Mesenchymal stem cell (in vitro differentiated cells and primary cell): ENCODE measurements at regions not wholly inside any gene's neighbourhood (a gene's known extent, or its start where the extent isn't known, plus 50 kb on each side); places are given as distances from the start of the nearest gene placed in this dataset.

Experiments
- DNase-seq: peaks from one replicate; pipeline ENCODE4 v3.0.0-alpha.2; 2013
- H2AFZ ChIP-seq: one replicate; pipeline ENCODE4 v1.6.1; 2013; ENCODE audit warnings: low read depth, mild to moderate bottlenecking, control low read depth, inconsistent platforms, low read length, moderate library complexity
- H2AK5ac ChIP-seq: 2 replicates; pipeline ENCODE4 v1.6.1; 2013; ENCODE audit warnings: low read length, moderate library complexity, mild to moderate bottlenecking, inconsistent platforms; ENCODE audit not compliant: severe bottlenecking
- H2BK120ac ChIP-seq: one replicate; pipeline ENCODE4 v1.6.1; 2013; ENCODE audit warnings: low read depth, mild to moderate bottlenecking, inconsistent platforms, low read length, moderate library complexity
- H2BK12ac ChIP-seq, 2 experiments: one replicate each; pipeline ENCODE4 v1.6.1; 2013; ENCODE audit warnings: inconsistent platforms in 2 of 2, low read length in 2 of 2, mild to moderate bottlenecking in 2 of 2, moderate library complexity in 2 of 2, control low read depth in 1 of 2
- H2BK15ac ChIP-seq: one replicate; pipeline ENCODE4 v1.6.1; 2013; ENCODE audit warnings: mild to moderate bottlenecking, low read depth, inconsistent platforms; ENCODE audit not compliant: poor library complexity, severe bottlenecking
- H2BK5ac ChIP-seq: 2 replicates; pipeline ENCODE4 v1.6.1; 2013; ENCODE audit warnings: low read depth, mild to moderate bottlenecking, low read length, control low read depth, inconsistent platforms; ENCODE audit not compliant: poor library complexity, severe bottlenecking
- H3K14ac ChIP-seq, 2 experiments: one replicate each; pipeline ENCODE4 v1.6.1; 2013; ENCODE audit warnings: inconsistent platforms in 2 of 2, low read length in 2 of 2, control low read depth in 1 of 2, mild to moderate bottlenecking in 1 of 2, moderate library complexity in 1 of 2
- H3K18ac ChIP-seq, 2 experiments: one replicate each; pipeline ENCODE4 v1.6.1; 2013; ENCODE audit warnings: inconsistent platforms in 2 of 2, low read length in 2 of 2, control low read depth in 1 of 2, low read depth in 1 of 2, mild to moderate bottlenecking in 1 of 2
- H3K23ac ChIP-seq, 2 experiments: one replicate each; pipeline ENCODE4 v1.6.1; 2013; ENCODE audit warnings: inconsistent platforms in 2 of 2, low read length in 2 of 2, mild to moderate bottlenecking in 2 of 2, moderate library complexity in 2 of 2, control low read depth in 1 of 2
- H3K27ac ChIP-seq: 2 replicates; pipeline ENCODE4 v1.5.1; 2013; ENCODE audit warnings: mild to moderate bottlenecking, moderate library complexity, low read length, control low read depth, inconsistent platforms; ENCODE audit not compliant: poor library complexity, severe bottlenecking
- H3K27me3 ChIP-seq, 2 experiments: 2 replicates each; pipeline versions ENCODE4 v1.6.1 to v1.7.0; 2013; ENCODE audit warnings: low read length in 2 of 2, mild to moderate bottlenecking in 2 of 2, moderate library complexity in 2 of 2, control low read depth in 1 of 2, inconsistent platforms in 1 of 2; ENCODE audit not compliant: control insufficient read depth in 1 of 2, insufficient read depth in 1 of 2
- H3K36me3 ChIP-seq, 2 experiments: 2 replicates each; pipeline versions ENCODE4 v1.6.1 to v1.7.0; 2013; ENCODE audit warnings: low read length in 2 of 2, control low read depth in 1 of 2, inconsistent platforms in 1 of 2, low read depth in 1 of 2, mild to moderate bottlenecking in 1 of 2; ENCODE audit not compliant: insufficient read depth in 2 of 2, control insufficient read depth in 1 of 2
- H3K4ac ChIP-seq, 2 experiments: one replicate each; pipeline ENCODE4 v1.6.1; 2013; ENCODE audit warnings: inconsistent platforms in 2 of 2, low read length in 2 of 2, mild to moderate bottlenecking in 2 of 2, moderate library complexity in 2 of 2, control low read depth in 1 of 2, low read depth in 1 of 2
- H3K4me1 ChIP-seq: 2 replicates; pipeline ENCODE4 v1.6.1; 2013; ENCODE audit warnings: low read depth, low read length, control low read depth; ENCODE audit not compliant: control insufficient read depth, insufficient read depth
- H3K4me2 ChIP-seq: 2 replicates; pipeline ENCODE4 v1.6.1; 2013; ENCODE audit warnings: low read length, mild to moderate bottlenecking, inconsistent platforms; ENCODE audit not compliant: poor library complexity, severe bottlenecking
- H3K4me3 ChIP-seq, 2 experiments: 2 replicates each; pipeline versions ENCODE4 v1.5.1 to v1.7.0; 2013; ENCODE audit warnings: low read length in 2 of 2, mild to moderate bottlenecking in 2 of 2, control low read depth in 1 of 2, low read depth in 1 of 2; ENCODE audit not compliant: insufficient read depth in 1 of 2
- H3K79me1 ChIP-seq: replicated peaks from 2 replicates; pipeline ENCODE4 v1.6.1; 2013; ENCODE audit warnings: mild to moderate bottlenecking, control low read depth, low read length, inconsistent platforms; ENCODE audit not compliant: poor library complexity, severe bottlenecking
- H3K9ac ChIP-seq: 2 replicates; pipeline ENCODE4 v1.7.0; 2013; ENCODE audit warnings: mild to moderate bottlenecking, low read length, moderate library complexity
- H3K9me3 ChIP-seq: 2 replicates; pipeline ENCODE4 v1.7.0; 2013; ENCODE audit warnings: mild to moderate bottlenecking, low read length; ENCODE audit not compliant: control insufficient read depth
- H4K8ac ChIP-seq: one replicate; pipeline ENCODE4 v1.6.1; 2013; ENCODE audit warnings: inconsistent platforms, mild to moderate bottlenecking, low read length, moderate library complexity
- H4K91ac ChIP-seq: one replicate; pipeline ENCODE4 v1.6.1; 2013; ENCODE audit warnings: mild to moderate bottlenecking, low read length, inconsistent platforms
- WGBS: methylation state at CpG from one replicate; pipeline ENCODE4 v1.1.7; 2013; ENCODE audit warnings: mixed read lengths; 5-methylcytosine and 5-hydroxymethylcytosine counted together

GRCh38 chr5:54927097-54927746 is 58.2 kb downstream of the ESM1 start:
- Histone ChIP-seq H4K91ac (no peak overlapping the region), H4K8ac (no peak overlapping the region), H2BK12ac (no peak overlapping the region), H3K27ac (no peak overlapping the region), H2BK15ac (no peak overlapping the region), H3K4ac (no peak overlapping the region), H3K9ac (no peak overlapping the region), H3K79me1 (no peaks in the 10 kb centered on the region), H2BK5ac (no peak overlapping the region), H3K23ac (no peak overlapping the region), H2BK120ac (no peak overlapping the region), H3K27me3 (peaks cover 14 to 26% of the 10 kb centered on the region in 2 experiments), H2AK5ac (no peak overlapping the region), H3K4me3 (no peak overlapping the region), H3K4me2 (no peak overlapping the region), H3K18ac (no peak overlapping the region), H2AFZ (no peak overlapping the region), H3K14ac (no peak overlapping the region), H3K4me1 (no peaks in the 10 kb centered on the region), H3K36me3 (no peaks in the 10 kb centered on the region), H3K9me3 (peaks cover 23% of the 10 kb centered on the region)
- no peak for DNase-seq
- WGBS, result 63% methylated on average over 4 of the region's 4 CpGs

DNA sequence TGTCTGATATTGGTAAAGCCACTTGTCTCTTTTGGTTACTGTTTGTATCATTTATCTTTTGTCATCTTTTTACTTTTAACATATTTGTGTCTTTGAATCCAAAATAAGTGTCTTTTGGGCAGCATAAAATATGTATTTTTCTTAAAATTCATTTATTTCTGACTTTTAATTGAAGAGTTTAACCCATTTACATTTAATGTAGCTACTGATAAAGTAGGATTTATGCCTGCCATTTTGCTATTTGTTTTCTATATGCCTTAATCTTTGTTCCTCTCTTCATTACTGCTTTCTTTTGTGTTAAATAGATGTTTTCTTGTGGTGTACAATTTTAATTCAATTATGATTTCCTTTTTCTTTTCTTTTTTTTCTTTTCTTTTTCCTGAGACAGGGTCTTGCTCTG is 60.9 kb downstream of the ESM1 start:
- Histone ChIP-seq H2BK5ac (no peak overlapping the region), H3K27ac (no peak overlapping the region), H2BK12ac (no peak overlapping the region), H3K4me2 (no peak overlapping the region), H4K91ac (no peak overlapping the region), H3K14ac (no peak overlapping the region), H3K4ac (no peak overlapping the region), H2AK5ac (no peak overlapping the region), H3K9me3 (peaks cover 15% of the 10 kb centered on the region), H3K27me3 (peaks cover 0 to 8% of the 10 kb centered on the region in 2 experiments), H2AFZ (no peak overlapping the region), H3K4me1 (no peaks in the 10 kb centered on the region), H3K18ac (no peak overlapping the region), H4K8ac (no peak overlapping the region), H3K9ac (no peak overlapping the region), H3K36me3 (no peaks in the 10 kb centered on the region), H3K4me3 (no peak overlapping the region), H2BK15ac (no peak overlapping the region), H3K79me1 (no peaks in the 10 kb centered on the region), H3K23ac (no peak overlapping the region), H2BK120ac (no peak overlapping the region)
- DNase-seq, result no peak

- H3K4me1 ChIP-seq, result no peaks in the 10 kb centered on the region
- H3K9ac ChIP-seq, result no peak overlapping the region
- H4K8ac ChIP-seq, result no peak overlapping the region
- no peak overlapping the region for H3K18ac ChIP-seq
- no peak overlapping the region for H2BK5ac ChIP-seq
- H4K91ac ChIP-seq, result no peak overlapping the region
- H2AK5ac ChIP-seq, result no peak overlapping the region
- H3K4me3 ChIP-seq, result no peak overlapping the region
- no peak overlapping the region for H2AFZ ChIP-seq
- H3K4ac ChIP-seq, result no peak overlapping the region
- H2BK12ac ChIP-seq, result no peak overlapping the region
- no peak overlapping the region for H2BK120ac ChIP-seq
- H2BK15ac ChIP-seq, result no peak overlapping the region
- no peak overlapping the region for H3K4me2 ChIP-seq
- H3K27me3 ChIP-seq, result peaks cover 8 to 17% of the 10 kb centered on the region in 2 experiments
- no peaks in the 10 kb centered on the region for H3K9me3 ChIP-seq
- no peak overlapping the region for H3K23ac ChIP-seq
- no peak overlapping the region for H3K14ac ChIP-seq
- no peak overlapping the region for H3K27ac ChIP-seq
- DNase-seq, result no peak
- H3K36me3 ChIP-seq, result no peaks in the 10 kb centered on the region
- no peaks in the 10 kb centered on the region for H3K79me1 ChIP-seq
These were observed 68.1 kb downstream of the ESM1 start for GRCh38 chr5:54917323-54917722.

GRCh38 chr5:54915466-54916027 is 69.8 kb downstream of the ESM1 start:
- Histone ChIP-seq H3K18ac (no peak overlapping the region), H3K9me3 (no peaks in the 10 kb centered on the region), H2BK5ac (no peak overlapping the region), H2AFZ (no peak overlapping the region), H3K4me2 (no peak overlapping the region), H2BK12ac (no peak overlapping the region), H3K23ac (no peak overlapping the region), H4K91ac (no peak overlapping the region), H2BK15ac (no peak overlapping the region), H3K27ac (no peak overlapping the region), H2BK120ac (no peak overlapping the region), H3K4me3 (no peak overlapping the region), H2AK5ac (no peak overlapping the region), H3K14ac (no peak overlapping the region), H3K79me1 (no peaks in the 10 kb centered on the region), H3K9ac (no peak overlapping the region), H3K4ac (no peak overlapping the region), H3K27me3 (peaks cover 6 to 17% of the 10 kb centered on the region in 2 experiments), H3K4me1 (no peaks in the 10 kb centered on the region), H3K36me3 (no peaks in the 10 kb centered on the region), H4K8ac (no peak overlapping the region)
- 64% methylated on average over 2 of the region's 3 CpGs for WGBS
- peak; percentile 41 for DNase-seq
